Mucosa of descending colon (tissue), 3 donors: ENCODE measurements at regions not wholly inside any gene's neighbourhood (a gene's known extent, or its start where the extent isn't known, plus 50 kb on each side); places are given as distances from the start of the nearest gene placed in this dataset.
A peak's percentile ranks its signal among the peaks of the same experiment; 100 is the strongest.

Experiments
- ATAC-seq: fragments of 200-7000 bp; cut with Tn5 transposase; one replicate; pipeline ENCODE4 v1.9.1; 2020; ENCODE audit warnings: mild to moderate bottlenecking, moderate library complexity
- DNase-seq, 3 donors: peaks; one replicate each; pipeline ENCODE4 v3.0.0-alpha.2; 2020
- H3K36me3 ChIP-seq: fragments of 200-600 bp; one replicate; pipeline ENCODE4 v1.8.0; 2021; ENCODE audit warnings: low read depth, mild to moderate bottlenecking
- H3K4me1 ChIP-seq: fragments of 200-600 bp; one replicate; pipeline ENCODE4 v1.8.0; 2021; ENCODE audit warnings: low read depth, mild to moderate bottlenecking
- H3K4me3 ChIP-seq: fragments of 200-600 bp; one replicate; pipeline ENCODE4 v1.8.0; 2021; ENCODE audit warnings: mild to moderate bottlenecking
- H3K9me3 ChIP-seq: fragments of 200-600 bp; one replicate; pipeline ENCODE4 v1.8.0; 2021; ENCODE audit warnings: mild to moderate bottlenecking
- intact Hi-C, 2 donors: fragments of 100-400 bp; cut with DNase I in 1 of 2; cut with micrococcal nuclease in 1 of 2; formaldehyde crosslinking; loops; one replicate each; pipeline versions ENCODE4 v1.11.0 to v1.11.1; 2022; cut with DNase I, micrococcal nuclease
- TF ChIP-seq, protein P1 (sequence below): fragments of 200-600 bp; IDR thresholded peaks from one replicate; pipeline ENCODE4 v1.8.0; 2022; ENCODE audit warnings: antibody characterized with exemption, mild to moderate bottlenecking
- donor health status: DM: no; HTN: no; CAD: no; lungs with moderate emphysema.
- donor health status: DM: no; HTN: no; CAD: no.
- donor health status: DM: no; HTN: yes; CAD: no.

DNA sequence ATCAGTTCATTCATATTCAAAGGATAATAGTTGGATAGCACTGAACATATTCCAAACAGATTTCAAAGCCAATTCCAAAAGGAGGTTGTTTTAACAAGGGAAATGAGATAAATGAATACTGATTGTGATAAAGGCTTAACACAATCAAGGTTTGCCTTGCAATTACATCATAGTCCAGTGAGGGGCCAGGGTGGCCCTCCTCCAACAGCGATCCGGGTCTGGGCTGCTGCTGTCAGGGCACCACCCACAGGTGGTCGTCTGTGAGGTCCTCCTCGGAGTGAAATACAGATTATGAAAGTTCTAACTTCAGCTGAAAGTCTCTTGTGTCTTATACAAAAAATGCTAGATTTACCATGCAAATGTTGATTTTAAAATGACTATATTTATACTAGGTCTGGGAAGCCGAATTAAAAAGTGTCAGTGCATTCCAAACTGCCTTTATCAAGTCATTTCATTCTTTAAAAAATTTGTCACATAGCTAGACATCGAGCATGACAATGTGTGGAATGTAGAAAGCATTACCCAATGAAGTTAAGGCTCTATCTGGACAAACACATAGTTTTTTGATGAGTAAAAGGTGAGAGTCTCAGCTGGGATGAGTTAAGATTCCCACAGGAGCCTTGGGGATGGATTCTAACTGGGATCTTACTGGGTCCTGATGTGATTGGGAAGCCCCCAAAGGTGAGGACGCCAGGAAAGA, 65.9 kb upstream of the SLC22A23 start:
- no peak for DNase-seq
- Histone ChIP-seq H3K9me3 (no peaks in the 10 kb centered on the region), H3K4me3 (no peak overlapping the region), H3K4me1 (no peaks in the 10 kb centered on the region), H3K36me3 (no peaks in the 10 kb centered on the region)
- intact Hi-C loops: no loop called here
- TF ChIP-seq, protein P1, sequence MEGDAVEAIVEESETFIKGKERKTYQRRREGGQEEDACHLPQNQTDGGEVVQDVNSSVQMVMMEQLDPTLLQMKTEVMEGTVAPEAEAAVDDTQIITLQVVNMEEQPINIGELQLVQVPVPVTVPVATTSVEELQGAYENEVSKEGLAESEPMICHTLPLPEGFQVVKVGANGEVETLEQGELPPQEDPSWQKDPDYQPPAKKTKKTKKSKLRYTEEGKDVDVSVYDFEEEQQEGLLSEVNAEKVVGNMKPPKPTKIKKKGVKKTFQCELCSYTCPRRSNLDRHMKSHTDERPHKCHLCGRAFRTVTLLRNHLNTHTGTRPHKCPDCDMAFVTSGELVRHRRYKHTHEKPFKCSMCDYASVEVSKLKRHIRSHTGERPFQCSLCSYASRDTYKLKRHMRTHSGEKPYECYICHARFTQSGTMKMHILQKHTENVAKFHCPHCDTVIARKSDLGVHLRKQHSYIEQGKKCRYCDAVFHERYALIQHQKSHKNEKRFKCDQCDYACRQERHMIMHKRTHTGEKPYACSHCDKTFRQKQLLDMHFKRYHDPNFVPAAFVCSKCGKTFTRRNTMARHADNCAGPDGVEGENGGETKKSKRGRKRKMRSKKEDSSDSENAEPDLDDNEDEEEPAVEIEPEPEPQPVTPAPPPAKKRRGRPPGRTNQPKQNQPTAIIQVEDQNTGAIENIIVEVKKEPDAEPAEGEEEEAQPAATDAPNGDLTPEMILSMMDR: no peak
- ATAC-seq: no peak

DNA sequence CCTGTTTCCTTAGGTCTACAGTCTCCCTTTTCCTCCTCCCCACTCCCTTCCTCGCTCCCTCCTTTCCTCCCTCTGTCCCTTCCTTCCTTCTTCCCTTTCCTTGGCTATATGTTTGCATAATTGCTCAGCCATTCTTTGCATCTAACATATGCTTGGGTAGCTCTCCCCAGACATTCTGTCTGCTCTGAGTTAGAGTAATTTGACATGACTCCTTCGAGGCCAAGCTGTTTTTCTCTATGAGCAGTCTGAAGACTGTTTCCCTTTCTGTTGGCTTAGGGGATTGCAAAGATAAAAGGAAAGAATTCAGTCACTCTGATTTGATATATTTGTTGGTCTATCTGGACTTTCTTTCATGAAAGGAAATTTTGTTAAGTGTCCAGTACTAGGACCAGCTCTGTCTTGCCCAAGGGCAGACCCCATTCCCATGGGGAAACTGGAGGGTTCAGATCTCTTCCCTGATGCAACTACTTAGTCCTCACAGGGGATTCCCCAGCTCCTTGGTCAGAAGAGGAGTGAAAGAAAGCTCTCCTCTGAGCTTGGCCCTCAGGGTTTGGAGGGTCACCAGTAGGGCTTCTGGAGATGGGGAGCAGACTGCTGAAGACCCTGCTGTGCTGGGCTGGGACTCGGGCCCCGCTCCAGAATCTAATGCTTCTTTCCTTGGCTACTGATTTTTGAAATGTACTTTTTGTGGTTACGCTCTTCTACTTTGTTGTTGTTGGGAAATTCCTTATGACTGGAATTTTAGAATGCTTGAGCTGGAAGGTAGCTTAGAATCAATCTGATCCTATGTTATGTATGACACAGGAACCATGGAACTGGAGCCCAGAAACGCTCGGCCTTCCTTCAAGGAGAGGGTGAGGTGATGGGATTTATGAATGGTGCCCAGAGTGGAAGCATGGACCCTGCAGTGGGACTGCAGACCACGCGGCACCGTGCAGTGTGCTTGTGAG, 63.7 kb upstream of the SLC22A23 start:
- no peaks in the 10 kb centered on the region for H3K4me1 ChIP-seq
- H3K36me3 ChIP-seq: no peaks in the 10 kb centered on the region
- H3K4me3 ChIP-seq: no peak overlapping the region
- intact Hi-C loops: no loop called here
- TF ChIP-seq, protein P1: no peak
- H3K9me3 ChIP-seq: no peaks in the 10 kb centered on the region
- ATAC-seq: no peak
- no peak for DNase-seq

DNA sequence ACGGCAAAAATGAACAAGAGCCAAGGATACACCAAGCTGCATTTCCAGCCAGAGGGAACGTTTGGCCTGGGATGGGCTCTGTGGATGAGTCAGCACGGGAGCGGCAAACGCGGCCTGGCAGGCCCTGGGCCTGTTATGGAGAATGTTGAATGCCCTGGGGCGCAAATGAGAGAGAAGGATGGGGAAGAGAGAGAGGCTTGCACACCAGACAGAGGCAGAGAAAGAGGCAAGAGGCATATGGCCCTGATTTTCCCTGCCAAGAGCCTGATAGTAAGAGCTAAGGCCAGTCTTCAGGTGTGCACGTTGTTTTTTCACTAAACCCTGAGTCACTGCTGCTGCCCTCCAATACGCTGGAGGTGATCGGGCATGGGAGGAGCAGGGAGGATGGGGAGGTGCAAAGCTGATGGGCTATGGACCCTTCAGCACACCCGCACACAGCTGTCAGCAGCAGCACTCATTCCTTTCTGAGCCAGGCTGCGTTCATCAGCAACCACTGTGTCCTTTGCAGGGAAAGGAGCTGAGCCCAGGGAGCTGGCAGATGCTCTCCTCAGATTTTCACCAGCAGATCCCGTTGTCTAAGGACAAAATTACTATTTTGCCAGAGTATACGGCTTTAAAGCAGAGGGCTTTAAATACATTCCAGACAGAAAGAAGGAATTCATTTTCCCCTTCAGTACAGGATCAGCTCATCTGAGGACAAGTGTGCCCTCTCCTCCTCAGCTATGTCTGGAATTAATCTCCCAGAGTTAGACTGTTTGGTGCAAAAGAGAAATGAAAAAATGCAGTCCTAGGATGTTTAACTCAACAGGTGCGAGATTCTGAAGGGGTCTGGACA, 61.7 kb upstream of the SLC22A23 start:
- Histone ChIP-seq H3K4me1 (no peaks in the 10 kb centered on the region), H3K36me3 (no peaks in the 10 kb centered on the region), H3K9me3 (no peaks in the 10 kb centered on the region), H3K4me3 (no peak overlapping the region)
- peak; percentile 45 to 65 (median 61) for DNase-seq
- TF ChIP-seq, protein P1: no peak
- peak; percentile 95 for ATAC-seq
- intact Hi-C loops: no loop called here

DNA sequence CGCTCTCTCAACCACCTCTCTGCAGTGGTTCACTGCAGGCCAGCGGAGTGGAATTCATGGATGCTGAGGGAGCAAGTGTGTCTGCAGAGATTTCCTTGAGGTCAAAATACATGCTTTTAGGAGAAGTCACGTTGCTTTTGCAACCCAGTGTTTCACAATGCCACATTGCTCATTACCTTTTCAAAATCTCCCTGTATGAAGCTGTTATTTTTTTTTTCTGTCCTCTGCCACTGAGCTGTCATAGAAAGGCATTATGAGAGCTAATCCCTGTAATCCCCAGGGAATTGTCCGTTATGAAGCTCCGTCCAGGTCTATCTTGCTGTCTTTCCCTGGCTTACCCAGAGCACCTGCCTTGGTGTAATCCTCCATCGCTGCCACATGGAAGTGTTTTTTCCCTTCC, 60.5 kb upstream of the SLC22A23 start:
- intact Hi-C loops: no loop called here
- TF ChIP-seq, protein P1: no peak
- Histone ChIP-seq H3K36me3 (no peaks in the 10 kb centered on the region), H3K9me3 (no peaks in the 10 kb centered on the region), H3K4me3 (no peak overlapping the region), H3K4me1 (no peaks in the 10 kb centered on the region)
- no peak for DNase-seq
- no peak for ATAC-seq

DNA sequence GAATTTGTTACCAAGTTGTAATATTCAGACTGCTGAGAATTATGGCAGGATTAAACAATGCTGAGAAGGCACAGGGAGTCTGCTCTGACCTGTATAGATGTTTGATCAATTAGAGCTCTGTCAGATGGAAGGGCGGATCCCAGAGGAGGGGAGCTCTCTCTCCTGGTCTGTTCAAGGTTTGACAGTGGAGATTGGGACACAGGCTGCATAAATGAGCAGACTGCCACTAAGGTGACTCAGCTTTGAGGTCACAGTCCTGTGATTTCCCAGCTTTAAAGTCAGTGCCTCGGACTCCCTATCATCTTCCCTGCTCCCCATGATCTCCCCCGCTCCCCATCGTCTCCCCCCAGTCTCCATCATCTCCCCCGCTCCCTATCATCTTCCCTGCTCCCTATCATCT, 59.2 kb upstream of the SLC22A23 start:
- ATAC-seq: peak; percentile 10
- intact Hi-C loops: no loop called here
- Histone ChIP-seq H3K4me1 (no peaks in the 10 kb centered on the region), H3K36me3 (no peaks in the 10 kb centered on the region), H3K4me3 (no peak overlapping the region), H3K9me3 (no peaks in the 10 kb centered on the region)
- no peak for DNase-seq
- TF ChIP-seq, protein P1: no peak
